Stimulated activated CD4-positive, alpha-beta T cell treated with anti-CD3 and anti-CD28 coated beads, Interleukin-12 subunit alpha, Interleukin-12 subunit beta, amount 100 ng/mL, for 4 hours (primary cell): ENCODE measurements at regions not wholly inside any gene's neighbourhood (a gene's known extent, or its start where the extent isn't known, plus 50 kb on each side); places are given as distances from the start of the nearest gene placed in this dataset.
A peak's percentile ranks its signal among the peaks of the same experiment; 100 is the strongest.
"Not testable (repeated sequence)": the region's sequence is repeated elsewhere in the genome, so short reads cannot be mapped to it uniquely, and the experiment has no call there.

Experiments
- DNase-seq: peaks from one replicate; pipeline ENCODE4 v3.0.0-alpha.2; 2020

DNA sequence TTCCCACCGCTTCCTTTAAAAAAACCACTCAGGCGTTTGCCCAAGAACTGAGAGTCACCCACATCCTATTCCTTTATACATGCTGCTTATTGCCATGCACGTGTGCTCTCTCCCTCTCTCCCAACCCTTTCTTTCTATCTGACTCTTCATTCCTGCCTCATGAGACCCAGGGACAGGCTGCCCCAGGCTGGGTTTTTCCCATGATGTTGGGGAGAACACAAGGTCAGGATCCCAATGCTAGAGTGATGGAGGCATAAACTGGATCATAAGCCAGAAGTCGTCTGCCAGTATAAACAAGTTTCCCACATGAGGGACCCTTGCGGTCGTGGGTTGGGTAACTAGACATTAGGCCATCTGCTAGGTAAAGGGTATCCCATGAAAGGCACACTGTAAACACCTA, 64.9 kb downstream of the CD2 start:
- no peak for DNase-seq

DNA sequence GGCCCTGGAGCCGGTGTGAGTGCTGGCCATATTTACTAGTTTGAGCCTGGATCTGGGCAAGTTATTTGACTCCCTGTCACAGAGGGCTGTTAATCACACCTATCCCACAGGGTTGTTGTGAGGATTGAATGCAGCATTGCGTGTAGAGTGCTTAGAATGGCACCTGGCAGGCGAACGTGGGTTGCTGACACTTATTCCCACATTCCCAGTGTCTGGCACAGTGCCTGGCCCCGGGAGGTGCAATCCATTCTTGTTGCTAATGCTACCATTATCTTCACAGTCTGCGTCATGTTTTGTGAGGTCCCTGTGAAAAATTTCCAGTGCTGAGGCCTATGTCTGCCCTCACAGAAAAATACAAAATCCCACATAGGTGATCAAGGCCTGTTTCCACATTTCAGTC, 66.1 kb downstream of the CD2 start:
- DNase-seq: no peak

DNA sequence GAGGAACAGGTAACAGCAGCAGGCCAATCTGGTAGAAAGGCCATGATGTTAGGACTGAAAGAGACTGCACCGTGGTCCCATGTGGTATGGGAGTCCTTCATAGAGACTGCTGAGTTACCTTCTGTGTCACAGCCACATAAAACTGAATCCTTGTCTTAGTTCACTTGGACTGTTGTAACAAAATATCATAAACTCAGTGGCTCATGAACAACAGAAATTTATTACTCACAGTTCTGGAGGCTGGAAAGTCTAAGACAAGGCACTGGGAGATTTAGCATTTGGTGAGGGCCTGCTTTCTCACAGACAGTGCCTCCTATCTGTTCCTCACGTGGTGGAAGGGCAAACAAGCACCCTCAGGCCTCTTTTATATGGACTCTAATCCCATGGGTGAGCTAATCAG, 67.5 kb downstream of the CD2 start:
- DNase-seq: no peak

DNA sequence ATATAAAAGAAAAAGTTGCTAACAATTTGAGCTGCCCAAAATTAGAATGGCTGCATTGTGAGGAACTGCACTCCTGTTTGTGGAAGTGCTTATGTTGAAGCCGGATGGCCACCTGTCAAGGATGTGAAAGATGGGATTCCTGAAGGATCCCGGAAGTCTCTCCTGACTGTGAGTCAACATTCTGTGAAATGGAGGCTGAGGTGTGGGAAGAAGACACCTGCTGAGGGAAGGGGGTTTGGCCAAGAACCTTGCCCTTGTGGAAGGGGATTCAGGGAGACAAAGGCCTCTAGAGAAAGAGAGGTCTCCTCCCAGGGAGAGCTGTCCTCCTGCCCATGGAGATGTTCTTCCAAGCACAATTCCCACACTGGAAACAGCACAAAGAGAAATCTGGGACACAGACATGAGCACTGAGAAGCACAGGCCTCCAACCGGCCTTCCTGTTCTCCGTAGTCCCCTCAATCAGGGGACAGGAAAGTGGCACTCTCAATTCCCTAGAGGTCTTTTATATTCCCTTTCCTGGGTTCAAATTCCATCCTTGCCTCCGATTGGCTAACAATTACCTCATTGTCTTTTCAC, 70.5 kb downstream of the CD2 start:
- DNase-seq: no peak

DNA sequence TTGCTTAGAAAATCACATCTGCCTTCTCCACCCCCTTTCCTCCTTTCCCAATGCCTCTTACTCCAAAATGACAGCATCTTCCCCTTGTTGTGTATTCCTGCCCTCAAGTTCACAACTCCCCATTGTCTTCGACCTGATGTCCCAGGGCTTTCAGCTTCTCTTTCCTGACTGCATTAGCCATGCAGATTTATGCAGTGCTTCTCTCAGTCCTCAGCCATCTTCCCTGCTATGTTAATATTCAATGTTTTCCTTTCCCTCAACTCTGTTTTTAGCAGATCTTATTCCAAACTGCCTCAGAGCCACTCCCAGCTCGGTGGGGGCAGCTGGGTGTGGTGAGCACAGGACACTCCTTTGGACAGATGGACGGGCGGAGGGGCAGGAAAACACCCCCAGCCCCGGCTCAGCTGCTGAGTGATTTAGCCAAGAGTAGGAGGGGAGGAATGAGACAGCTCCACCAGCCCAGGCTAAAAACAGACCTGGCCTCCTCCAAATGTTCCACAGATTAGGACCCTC, 71.0 kb downstream of the CD2 start:
- no peak for DNase-seq

DNA sequence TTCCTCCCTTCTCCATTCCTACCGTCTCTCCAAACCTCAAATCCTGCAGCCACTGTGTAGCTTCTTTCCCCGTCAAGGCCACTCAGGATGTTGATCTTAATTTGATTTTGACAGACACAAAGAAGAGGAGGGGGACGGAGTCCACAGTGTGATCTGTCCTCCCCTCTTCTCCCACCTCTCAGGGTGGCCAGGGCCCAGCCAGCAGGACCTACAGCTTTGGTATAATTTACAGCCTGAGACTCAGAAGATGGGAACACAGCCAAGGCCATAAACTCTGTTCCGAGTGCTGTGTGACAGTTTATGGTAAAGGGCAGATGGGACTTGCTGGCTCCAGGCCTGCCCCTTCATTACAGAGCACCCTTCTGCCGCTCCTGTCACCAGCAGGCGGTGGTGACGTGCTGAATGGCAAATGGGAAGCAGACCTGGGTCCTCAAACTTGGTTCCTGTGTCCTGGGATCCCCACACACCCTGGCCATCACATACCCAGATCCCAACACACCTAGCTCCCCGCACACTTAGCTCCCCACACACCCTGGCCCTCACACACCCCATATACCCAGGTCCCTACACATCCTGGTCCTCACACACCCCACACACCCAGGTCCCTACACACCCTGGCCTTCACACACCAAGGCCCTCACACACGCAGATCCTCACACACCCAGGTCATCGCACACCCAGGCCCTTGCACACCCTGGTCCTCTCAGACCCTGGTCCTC, 71.6 kb downstream of the CD2 start:
- DNase-seq: no peak

DNA sequence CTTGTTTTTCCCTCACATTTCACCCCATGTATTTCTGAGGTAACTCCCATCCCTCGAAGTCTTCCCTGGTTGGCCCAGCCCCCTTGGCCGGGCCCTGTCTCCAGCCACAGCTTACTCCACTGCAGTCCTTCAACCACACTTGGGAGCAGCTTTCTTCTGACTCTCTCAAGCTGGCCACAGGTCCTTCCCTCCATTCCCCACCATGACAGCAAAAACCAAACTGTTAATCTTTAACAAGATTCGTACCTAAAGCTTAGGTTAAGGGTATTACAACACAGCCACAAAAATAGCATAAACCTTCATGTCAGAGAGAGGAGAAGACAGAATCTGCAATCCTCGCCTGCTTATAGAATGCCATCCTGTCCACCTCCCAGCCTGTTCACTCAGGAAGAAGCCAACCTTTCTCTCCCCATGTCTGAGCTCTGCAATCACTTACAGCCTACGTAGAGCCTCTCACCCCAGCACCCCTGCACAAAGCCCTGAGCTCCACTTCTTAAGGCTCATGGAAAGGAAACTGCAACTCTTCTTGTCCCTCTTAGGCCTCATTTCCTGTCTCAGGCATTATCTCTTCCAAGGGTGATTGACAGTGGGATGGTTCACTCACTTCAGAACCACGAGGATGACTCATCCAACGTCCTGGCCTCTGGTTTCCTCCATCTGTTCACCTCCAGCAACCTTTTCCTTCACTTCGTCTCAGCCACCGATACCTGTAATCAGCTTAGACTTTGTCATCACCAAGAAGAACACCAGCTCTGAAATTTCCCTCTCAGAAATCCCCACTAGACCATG, 72.8 kb downstream of the CD2 start:
- peak; percentile 51 for DNase-seq

DNA sequence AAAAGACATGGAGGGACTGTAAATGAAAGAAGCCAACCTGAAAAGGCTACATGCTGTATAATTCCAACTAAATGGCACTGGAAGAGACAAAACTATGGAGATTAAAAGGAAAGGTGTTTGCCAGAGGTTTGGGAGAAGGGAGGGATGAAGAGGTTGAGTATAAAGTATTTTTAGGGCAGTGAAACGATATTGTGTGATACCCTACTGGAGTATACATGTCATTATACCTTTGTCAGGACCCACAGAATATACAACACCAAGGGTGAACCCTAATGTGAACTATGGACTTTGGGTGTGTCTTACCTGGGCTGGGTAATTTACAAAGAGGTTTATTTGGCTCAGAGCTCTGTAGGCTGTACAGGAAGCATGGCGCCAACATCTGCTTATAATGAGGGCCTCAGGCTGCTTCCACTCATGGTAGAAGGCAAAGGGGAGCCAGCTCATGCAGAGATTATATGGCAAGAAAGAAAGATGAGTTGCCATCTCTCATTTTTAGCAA, 73.4 kb downstream of the CD2 start:
- DNase-seq: no peak

DNA sequence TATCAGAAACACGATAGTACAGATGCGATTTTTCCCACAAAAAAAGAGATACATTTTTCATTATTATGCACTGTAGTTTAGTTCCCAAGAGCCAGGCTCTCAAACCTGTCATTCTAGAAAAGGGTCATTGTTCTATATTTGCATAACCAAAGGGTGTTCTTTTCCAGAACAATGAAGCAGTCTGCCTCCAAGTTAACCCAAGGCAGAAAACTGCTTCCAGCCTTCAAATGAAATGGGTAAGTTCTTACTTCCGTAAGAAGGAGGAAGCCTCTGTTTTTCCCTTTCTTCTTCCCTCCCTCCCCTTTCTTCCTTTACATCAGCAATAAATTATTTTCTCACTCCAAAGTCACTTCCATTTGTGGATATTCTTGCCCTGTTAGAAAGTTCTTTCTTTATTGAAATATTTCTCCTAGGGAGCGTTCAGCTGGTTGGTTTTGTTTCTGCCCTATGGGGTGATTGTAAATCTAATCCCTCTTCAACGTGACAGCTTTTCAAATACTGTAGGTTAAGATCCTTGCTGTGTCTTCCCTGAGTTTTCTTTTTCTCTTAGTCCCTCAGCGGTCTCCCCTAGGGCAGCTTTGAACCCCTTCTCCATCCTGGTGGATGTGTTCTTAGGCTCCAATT, 77.3 kb upstream of the PTGFRN start:
- DNase-seq: no peak

DNA sequence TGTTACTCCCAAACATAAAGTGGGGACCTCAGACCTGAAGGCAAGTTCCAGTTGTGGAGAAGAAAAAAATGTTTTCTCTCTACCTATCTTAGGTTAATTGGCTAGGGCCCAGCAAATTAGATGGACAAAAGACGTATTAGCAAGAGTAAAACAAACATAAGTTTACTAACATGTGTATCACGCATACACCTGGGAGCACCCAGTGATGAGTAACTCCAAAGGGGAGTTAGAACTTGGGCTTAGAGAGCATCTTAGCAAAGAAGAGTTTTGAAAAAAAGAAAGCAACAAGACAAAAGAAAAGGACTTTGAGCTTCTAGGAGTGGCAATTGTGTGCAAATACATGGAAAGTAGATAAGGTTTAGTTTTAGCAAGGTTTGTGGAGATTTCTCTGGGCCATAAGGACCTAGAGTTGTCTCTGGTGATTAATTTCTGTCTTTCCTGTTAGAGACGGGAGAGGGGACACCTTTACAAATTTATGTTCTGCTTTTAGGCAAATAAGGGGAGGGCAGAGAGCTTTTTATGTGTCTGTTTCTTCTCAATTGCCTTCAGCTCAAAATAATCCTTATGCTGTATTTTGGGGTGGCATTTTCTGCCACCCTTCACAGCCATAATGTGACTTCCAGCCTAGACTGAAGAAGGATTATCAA, 76.7 kb upstream of the PTGFRN start:
- no peak for DNase-seq

DNA sequence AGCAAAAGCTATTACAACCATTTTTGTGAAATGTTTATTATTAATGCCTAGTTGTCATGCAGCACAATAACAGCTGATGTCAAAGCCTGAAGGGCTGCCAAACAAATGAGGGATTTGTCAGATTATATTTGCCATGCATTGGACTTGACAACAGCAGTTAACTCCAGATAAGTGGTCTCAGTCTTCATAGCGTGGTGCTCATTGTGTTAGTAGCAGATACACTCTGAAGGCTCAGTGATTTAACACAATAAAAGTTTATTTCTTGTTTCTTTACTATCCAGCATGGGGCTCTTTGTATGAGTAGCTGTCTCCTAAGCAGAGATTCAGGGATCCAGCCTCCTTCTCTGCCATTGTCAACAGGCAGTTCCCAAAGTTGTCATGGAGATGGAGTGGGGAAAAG, 76.0 kb upstream of the PTGFRN start:
- no peak for DNase-seq

DNA sequence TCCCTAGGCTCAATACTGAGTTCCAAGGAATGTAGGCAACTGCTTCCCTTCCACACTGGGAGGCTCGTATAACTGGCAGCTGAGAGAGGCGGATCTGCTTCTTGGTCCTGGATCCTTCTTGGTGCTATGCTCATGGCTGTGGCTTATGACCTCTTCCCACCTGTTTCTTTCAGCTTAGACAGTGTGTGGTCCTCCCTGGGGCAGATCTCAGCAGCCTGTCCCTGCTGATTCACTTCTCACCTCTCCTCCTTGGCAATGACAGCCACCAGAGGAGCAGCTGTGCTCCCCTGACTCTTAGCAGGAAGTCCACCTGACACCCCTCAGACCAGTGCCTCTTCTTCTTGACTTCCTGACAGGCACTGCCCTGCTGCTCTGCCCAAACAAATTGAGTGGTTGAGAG, 75.1 kb upstream of the PTGFRN start:
- DNase-seq: no peak

DNA sequence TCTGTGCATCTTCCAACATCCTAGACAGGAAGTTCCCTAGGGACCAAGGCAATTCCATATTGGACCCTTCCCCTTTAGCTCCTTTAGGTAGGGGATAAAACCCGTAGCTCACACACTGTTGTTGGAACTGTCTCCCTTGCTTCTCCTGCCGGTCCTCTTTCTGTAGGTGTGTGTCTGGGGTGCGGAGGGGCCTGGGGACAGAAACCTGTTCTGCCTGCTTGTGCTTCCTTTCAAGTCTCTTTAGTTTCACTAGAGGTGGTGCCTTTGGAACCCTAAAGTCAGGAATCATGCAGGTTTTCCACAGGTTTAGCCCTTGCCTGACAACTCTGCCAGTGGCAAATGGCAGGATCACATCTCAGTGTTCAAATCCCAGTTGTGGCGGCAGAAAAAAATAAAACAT, 74.6 kb upstream of the PTGFRN start:
- DNase-seq: no peak

DNA sequence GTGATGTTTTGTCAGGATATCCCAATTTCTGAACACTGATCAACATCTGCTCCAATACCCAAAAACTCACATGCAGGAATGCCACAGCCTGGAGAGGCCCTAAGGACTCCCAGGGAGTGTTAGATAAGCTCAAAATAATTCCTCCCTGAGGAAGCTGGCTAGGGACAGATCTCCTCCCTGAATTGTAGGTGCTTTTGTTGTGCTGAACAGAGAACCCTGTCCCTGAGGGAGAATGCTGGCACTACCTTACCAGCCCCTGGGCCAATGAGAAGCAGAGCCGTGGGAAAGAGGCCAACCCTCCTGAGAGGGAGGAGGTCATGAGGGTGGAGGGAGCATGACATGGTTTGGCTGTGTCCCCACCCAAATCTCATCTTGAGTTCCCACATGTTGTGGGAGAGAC, 73.6 kb upstream of the PTGFRN start:
- no peak for DNase-seq

DNA sequence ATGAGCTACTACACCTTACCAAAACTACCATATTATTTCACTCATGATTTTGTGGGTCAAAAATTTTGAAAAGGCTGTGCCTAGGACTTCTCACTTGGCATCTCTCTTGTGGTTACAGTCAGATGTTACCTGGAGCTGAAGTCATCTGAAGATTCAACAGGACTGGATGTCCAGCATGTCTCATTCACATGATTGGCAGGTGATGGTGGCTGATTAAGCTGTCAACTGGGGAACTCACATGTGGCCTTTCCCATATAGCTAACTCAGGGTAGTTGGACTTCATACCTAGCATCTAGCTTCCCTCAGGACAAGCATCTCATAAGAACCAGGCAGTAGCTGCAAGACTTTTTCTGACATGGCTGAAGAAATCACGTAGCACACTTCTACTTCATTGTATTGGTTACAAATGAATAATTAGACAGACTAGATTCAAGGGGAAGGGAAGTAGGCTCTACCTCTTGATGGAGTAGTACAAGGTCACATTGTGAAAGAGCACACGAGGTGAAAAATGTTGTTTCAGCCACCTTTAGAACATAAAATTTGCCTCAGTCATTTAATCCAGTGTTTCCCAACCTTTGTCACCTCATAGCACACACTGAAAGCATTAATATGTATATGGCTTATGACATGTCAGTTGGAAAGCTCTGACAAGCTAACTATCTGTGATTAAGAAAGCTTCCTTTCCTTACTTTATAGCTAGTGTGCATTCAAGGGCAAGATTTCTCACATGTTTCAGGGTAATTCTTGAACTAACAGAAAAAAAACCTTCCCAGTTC, 68.0 kb upstream of the PTGFRN start:
- DNase-seq: no peak

DNA sequence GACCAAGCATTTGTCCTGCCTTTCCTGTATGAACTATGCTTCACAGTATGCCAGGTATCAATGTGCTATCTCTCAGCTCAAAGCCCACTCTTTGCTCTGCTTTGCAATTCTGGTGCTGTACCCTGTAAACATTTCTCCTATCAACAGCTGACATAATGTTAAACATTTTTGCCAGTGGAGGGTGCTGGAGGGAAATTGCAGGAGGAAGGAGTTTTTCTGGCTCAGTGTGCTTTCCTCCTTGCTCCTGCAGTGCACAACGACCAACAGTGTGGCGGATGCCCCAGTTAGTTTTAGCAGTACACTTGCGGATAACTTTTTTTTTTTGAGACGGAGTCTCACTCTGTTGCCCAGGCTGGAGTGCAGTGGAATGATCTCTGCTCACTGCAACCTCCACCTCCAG, 67.1 kb upstream of the PTGFRN start:
- no peak for DNase-seq

DNA sequence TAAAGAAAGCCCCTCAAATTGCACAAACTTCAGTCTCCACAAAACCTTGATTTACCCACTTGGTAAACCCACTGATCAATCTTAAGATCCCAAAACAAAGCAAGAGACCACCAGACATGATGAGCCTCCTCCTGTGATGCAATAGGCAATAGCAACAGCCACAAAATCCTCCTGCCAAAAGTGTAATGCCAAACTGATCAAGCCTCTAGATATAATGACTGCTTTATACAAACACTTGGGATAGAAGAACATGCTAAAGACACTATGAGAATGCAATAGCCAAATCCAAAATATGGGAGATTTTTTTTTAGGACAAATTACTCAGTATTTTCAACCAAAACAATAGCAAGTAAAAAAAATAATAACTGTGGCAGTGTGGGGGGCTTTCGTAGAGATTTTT, 64.9 kb upstream of the PTGFRN start:
- DNase-seq: no peak

DNA sequence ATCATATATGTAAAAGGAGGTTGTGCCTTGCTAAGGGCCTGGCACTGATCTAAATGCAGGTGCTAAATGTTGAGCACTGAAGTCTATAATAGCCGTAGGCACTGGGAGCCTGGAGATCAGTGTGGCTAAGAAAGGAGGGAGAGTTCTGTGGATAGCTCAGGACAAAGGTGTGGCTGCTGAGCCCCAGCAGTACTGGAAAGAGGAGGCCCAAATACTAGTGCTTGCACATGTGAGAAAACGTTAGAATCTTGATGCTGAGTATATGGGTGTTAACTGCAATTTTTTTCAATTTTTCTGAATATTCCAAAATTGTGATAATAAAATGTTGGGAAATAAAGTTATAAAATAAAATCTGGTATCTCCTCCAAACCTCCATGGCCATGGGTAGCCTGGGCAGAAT, 62.5 kb upstream of the PTGFRN start:
- no peak for DNase-seq

DNA sequence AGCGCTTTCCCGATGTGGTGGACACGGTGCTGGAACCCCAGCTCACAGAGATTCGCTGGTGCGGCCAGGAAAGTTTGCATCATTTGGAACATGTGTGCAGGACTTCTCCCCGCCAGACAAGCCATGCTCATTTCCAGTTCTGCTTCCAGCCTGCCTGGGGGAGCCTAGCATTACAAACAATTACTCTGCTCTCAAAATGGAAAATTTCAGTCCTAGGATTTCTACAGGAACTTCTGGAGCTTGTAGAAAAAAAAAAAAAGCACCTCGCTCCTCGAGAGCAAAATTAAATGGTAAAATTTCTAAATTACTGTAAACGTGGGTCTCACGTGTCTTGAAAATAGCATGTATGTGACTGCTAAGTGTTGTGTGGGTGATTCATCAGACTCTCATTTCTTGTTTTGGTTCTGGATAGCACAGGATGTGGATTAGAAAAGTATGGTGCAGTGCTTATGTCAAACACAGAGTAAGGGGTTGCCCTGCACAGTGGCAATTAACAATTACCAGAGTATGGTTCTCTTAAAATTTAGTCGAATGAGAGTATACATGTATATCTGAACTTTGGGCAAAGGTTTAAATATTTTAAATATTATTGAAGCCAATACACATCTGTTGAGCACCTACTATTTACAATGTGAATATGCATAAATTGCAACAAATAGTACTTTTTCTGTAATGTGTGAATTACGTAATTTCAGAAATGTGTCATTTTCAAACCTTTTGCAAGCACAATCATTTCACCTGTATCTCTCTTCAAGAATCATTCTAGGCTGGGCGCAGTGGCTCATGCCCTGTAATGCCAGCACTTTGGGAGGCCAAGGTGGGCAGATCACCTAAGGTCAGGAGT, 61.8 kb upstream of the PTGFRN start:
- no peak for DNase-seq

DNA sequence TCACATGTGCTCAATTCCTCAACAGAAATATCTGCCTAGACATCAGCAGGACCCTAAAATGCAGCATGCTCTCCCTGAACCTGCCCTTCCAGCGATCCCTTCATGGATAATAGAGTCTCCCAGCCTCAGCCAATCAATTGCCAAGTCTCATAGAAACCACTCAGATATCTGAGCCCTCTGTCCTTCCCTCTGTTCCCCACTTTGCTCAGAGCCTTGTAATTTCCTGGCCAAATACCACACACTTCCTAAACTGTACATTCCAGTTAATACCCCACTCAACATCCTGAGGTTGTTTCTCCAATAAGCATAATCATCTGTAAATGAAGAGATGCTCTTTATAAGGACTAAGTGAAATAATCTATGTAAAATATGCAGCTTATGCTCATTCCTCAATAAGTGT, 59.3 kb upstream of the PTGFRN start:
- no peak for DNase-seq

DNA sequence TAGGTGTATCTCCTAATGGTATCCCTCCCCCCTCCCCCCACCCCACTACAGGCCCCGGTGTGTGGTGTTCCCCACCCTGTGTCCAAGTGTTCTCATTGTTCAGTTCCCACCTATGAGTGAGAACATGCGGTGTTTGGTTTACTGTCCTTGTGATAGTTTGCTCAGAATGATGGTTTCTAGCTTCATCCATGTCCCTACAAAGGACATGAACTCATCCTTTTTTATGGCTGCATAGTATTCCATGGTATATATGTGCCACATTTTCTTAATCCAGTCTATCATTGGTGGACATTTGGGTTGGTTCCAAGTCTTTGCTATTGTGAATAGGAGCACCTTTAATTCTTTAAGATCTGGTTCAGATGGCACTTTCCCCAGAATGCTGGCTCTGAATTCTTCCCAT, 58.5 kb upstream of the PTGFRN start:
- not testable (repeated sequence) for DNase-seq
